Small intestine (tissue), 7 donors: ENCODE measurements at regions not wholly inside any gene's neighbourhood (a gene's known extent, or its start where the extent isn't known, plus 50 kb on each side); places are given as distances from the start of the nearest gene placed in this dataset.
A peak's percentile ranks its signal among the peaks of the same experiment; 100 is the strongest.
"Not testable (repeated sequence)": the region's sequence is repeated elsewhere in the genome, so short reads cannot be mapped to it uniquely, and the experiment has no call there.

Experiments
- DNase-seq, 2 donors: peaks; one replicate each; pipeline versions ENCODE4 v3.0.0 to v3.0.0-alpha.2; 2013
- FAIRE-seq: peaks from 2 replicates; lab custom pipeline; 2012; peaks lifted over from hg19 to GRCh38; lab: Jason Lieb, UNC
- H3K27ac ChIP-seq, 3 donors: one replicate each; pipeline ENCODE4 v1.5.1; 2013; ENCODE audit warnings: low read length in 2 of 3, mild to moderate bottlenecking in 2 of 3, control low read depth in 1 of 3, inconsistent platforms in 1 of 3, low read depth in 1 of 3, moderate library complexity in 1 of 3
- H3K27me3 ChIP-seq, 3 donors: one replicate each; pipeline ENCODE4 v1.6.1; 2013; ENCODE audit warnings: low read length in 3 of 3, inconsistent platforms in 1 of 3; ENCODE audit not compliant: control insufficient read depth in 3 of 3, insufficient read depth in 3 of 3
- H3K36me3 ChIP-seq, 3 donors: one replicate each; pipeline ENCODE4 v1.6.1; 2013; ENCODE audit warnings: low read length in 3 of 3, inconsistent platforms in 1 of 3, low read depth in 1 of 3, mild to moderate bottlenecking in 1 of 3, moderate library complexity in 1 of 3; ENCODE audit not compliant: control insufficient read depth in 3 of 3, insufficient read depth in 2 of 3
- H3K4me1 ChIP-seq, 3 donors: one replicate each; pipeline ENCODE4 v1.6.1; 2013; ENCODE audit warnings: low read length in 2 of 3, inconsistent platforms in 1 of 3, low read depth in 1 of 3, mild to moderate bottlenecking in 1 of 3, moderate library complexity in 1 of 3; ENCODE audit not compliant: control insufficient read depth in 3 of 3, insufficient read depth in 2 of 3
- H3K4me3 ChIP-seq, 3 donors: one replicate each; pipeline ENCODE4 v1.5.1; 2013; ENCODE audit warnings: low read length in 3 of 3, control low read depth in 1 of 3, inconsistent platforms in 1 of 3, low read depth in 1 of 3, mild to moderate bottlenecking in 1 of 3, moderate library complexity in 1 of 3
- H3K9me3 ChIP-seq, 2 donors: one replicate each; pipeline ENCODE4 v1.6.1; 2013; ENCODE audit warnings: low read depth in 1 of 2, low read length in 1 of 2; ENCODE audit not compliant: control insufficient read depth in 2 of 2, insufficient read depth in 1 of 2
- WGBS, 3 donors: extraction: QIAGEN DNeasy Blood & Tissue Kit; methylation state at CpG; one replicate each; pipeline ENCODE4 v1.1.7; 2013; 5-methylcytosine and 5-hydroxymethylcytosine counted together
- donor health status: healthy with polysubstance abuse.
- donor health status: control.
- donor health status: control.
- donor health status: Bipolar disorder and iron deficiency.
- donor health status: healthy.

DNA sequence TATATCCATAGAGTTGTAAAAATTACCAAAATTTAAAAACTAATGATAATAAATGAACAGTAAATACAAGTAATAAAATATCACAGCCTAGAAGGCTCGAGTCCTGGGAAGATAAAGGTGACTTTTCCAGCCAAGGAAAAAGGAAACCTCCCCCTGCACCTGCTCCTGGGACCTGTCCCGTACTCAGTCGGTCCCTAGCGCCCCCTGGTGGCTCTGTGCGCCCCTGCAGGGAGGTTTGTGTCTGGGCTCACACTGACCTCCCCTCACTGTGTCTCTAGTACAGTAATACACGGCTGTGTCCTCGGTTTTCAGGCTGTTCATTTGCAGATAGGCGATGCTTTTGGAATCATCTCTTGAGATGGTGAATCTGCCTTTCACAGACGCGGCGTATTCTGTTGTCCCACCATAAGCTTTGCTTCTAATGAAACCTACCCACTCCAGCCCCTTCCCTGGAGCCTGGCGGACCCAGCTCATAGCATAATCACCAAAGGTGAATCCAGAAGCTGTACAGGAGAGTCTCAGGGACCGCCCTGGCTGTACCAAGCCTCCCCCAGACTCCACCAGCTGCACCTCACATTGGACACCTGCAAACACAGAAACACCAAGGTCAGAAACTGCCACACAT, 1030.4 kb downstream of the TMEM121 start:
- Histone ChIP-seq H3K27me3 (no peaks in the 10 kb centered on the region), H3K9me3 (peaks cover 0 to 10% of the 10 kb centered on the region in 2 donors), H3K4me3 (no peak overlapping the region), H3K4me1 (no peaks in the 10 kb centered on the region), H3K27ac (no peak overlapping the region), H3K36me3 (no peaks in the 10 kb centered on the region)
- FAIRE-seq = no peak
- 34 to 36% (median 35%) methylated on average over 13 of the region's 13 CpGs for WGBS, 3 donors
- DNase-seq = peak in 1 of 2 donors; percentile 65

- DNase-seq (no peak), FAIRE-seq (no peak)
- Histone ChIP-seq H3K27me3 (peaks cover 0 to 2% (median 0%) of the 10 kb centered on the region in 3 donors), H3K27ac (no peak overlapping the region), H3K9me3 (peaks cover 0 to 25% of the 10 kb centered on the region in 2 donors), H3K4me3 (no peak overlapping the region), H3K4me1 (no peaks in the 10 kb centered on the region), H3K36me3 (no peaks in the 10 kb centered on the region)
- WGBS, 3 donors = 34 to 45% (median 39%) methylated on average over 6 of the region's 6 CpGs
Observed at GRCh38 chr14:106562451-106562850, 1036.1 kb downstream of the TMEM121 start.

DNA sequence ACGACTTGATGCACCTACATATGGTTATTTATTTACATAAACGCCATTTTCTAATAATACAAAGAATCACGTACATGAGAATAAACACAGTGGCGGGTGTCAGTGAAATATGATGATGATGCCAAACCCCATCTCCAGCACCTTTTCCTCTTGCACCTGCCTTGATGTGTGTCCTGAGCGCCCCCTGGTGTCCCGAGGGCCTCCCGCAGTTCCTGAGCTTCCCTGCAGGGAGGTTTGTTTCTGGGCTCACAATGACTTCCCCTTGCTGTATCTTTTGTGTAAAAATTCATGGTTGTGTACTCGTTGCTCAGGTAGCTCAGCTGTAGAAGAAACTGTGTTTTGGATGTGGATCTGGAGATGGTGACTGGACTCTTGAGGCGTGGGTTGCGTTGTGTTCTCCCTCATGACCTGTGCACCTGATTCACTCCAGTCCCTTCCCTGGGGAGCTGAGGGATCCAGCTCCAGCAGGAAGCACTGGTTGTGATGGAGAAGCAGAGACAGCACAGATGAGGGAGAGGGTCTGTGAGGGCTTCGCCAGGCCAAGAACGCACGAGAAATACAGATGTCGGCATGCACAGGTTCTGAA, 1037.8 kb downstream of the TMEM121 start:
- Histone ChIP-seq H3K36me3 (no peaks in the 10 kb centered on the region), H3K9me3 (peaks cover 0 to 28% of the 10 kb centered on the region in 2 donors), H3K4me1 (no peaks in the 10 kb centered on the region), H3K27ac (no peak overlapping the region), H3K4me3 (no peak overlapping the region), H3K27me3 (peaks cover 0 to 2% (median 0%) of the 10 kb centered on the region in 3 donors)
- DNase-seq = peak in 1 of 2 donors; percentile 54
- 38 to 53% (median 44%) methylated on average over 14 of the region's 14 CpGs for WGBS, 3 donors
- no peak for FAIRE-seq

DNA sequence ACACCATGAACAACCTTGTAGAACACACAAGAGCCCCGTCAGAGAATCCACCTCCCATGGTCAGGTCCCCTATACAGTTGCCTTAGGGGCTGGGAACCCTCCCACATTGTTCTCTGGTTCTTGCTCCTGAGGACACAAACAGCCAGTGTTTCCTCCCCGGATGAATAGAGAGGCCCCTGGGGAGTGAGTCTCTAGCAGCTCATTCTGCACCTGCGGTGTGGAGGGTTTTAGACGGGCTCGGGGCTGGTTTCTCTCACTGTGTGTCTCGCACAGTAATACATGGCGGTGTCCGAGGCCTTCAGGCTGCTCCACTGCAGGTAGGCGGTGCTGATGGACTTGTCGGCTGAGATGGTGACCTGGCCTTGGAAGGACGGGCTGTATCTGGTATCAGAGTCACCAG, 1052.1 kb downstream of the TMEM121 start:
- H3K36me3 ChIP-seq = no peaks in the 10 kb centered on the region
- 69 to 80% (median 80%) methylated on average over 11 of the region's 11 CpGs for WGBS, 3 donors
- FAIRE-seq = no peak

DNA sequence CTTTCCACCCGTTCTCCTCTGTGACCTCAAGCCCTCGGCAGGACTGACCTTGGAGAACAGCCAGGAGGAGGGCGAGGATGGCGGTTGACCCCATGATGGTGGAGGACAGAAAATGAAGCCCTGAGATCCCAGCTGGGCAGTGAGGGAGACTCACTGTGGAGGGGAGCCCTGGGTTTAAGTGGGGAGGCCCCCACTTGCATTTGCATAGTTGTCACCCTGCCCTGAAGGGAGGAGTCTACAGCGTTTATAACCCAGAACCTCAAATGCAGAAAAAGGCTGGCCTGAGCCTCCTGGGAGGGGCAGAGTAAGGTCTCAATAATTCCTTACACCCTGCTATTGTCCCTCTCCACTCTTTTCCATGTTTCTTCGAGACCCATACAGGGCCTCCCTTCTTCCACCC, 1052.7 kb downstream of the TMEM121 start:
- Histone ChIP-seq H3K36me3 (no peaks in the 10 kb centered on the region), H3K4me3 (no peak overlapping the region), H3K27ac (no peak overlapping the region), H3K9me3 (peaks cover 0 to 64% of the 10 kb centered on the region in 2 donors), H3K4me1 (no peaks in the 10 kb centered on the region), H3K27me3 (peaks cover 0 to 8% (median 0%) of the 10 kb centered on the region in 3 donors)
- no peak for DNase-seq
- no peak for FAIRE-seq
- WGBS, 3 donors = 50 to 70% (median 63%) methylated on average over 6 of the region's 6 CpGs

More for the DNA sequence above, 1052.1 kb downstream of the TMEM121 start:
- Histone ChIP-seq H3K27ac (no peak overlapping the region), H3K4me3 (no peak overlapping the region), H3K27me3 (peaks cover 0 to 8% (median 0%) of the 10 kb centered on the region in 3 donors), H3K9me3 (peaks cover 0 to 60% of the 10 kb centered on the region in 2 donors), H3K4me1 (no peaks in the 10 kb centered on the region)
- no peak for DNase-seq

- Histone ChIP-seq H3K4me1 (no peaks in the 10 kb centered on the region), H3K9me3 (peaks cover 0 to 41% of the 10 kb centered on the region in 2 donors), H3K36me3 (no peaks in the 10 kb centered on the region), H3K27me3 (no peaks in the 10 kb centered on the region), H3K27ac (no peak overlapping the region), H3K4me3 (no peak overlapping the region)
- WGBS, 3 donors = 61 to 74% (median 71%) methylated on average over 9 of the region's 9 CpGs
- FAIRE-seq (no peak), DNase-seq (no peak)
Observed at GRCh38 chr14:106585692-106586091, 1059.3 kb downstream of the TMEM121 start.

DNA sequence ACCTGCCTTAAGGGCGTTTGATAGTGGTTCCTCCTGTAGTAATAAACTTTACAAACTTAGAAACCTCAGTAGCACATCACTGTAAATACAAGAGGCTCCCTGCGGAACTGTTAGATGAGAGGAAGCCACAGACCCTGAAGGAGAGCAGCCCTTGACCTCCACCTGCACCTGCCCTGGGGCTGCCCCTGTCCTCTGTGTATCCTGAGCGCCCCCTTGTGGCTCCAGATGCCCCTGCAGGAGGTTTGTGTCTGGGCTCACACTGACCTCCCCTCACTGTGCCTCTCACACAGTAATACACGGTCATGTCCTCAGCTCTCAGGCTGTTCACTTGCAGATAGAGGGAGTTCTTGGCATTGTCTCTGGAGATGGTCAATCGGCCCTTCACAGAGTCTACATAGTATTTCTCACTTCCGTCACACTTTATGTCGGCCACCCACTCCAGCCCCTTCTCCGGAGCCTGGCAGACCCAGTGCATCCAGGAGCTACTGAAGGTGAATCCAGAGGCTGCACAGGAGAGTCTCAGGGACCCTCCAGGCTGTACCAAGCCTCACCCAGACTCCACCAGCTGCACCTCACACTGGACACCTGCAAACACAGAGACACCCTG, 1059.8 kb downstream of the TMEM121 start:
- H3K9me3 ChIP-seq = peaks cover 0 to 40% of the 10 kb centered on the region in 2 donors
- H3K4me3 ChIP-seq = no peak overlapping the region
- FAIRE-seq = no peak
- peak in 1 of 2 donors; percentile 35 for DNase-seq
- no peaks in the 10 kb centered on the region for H3K27me3 ChIP-seq
- WGBS, 3 donors = 45 to 56% (median 54%) methylated on average over 8 of the region's 8 CpGs
- no peaks in the 10 kb centered on the region for H3K36me3 ChIP-seq
- H3K27ac ChIP-seq = no peak overlapping the region
- no peaks in the 10 kb centered on the region for H3K4me1 ChIP-seq

GRCh38 chr14:106591539-106591938, 1065.2 kb downstream of the TMEM121 start:
- H3K36me3 ChIP-seq, FAIRE-seq, H3K27me3 ChIP-seq, DNase-seq, H3K27ac ChIP-seq, H3K4me3 ChIP-seq, H3K4me1 ChIP-seq: not testable (repeated sequence)
- 55 to 74% (median 65%) methylated on average over 7 of the region's 7 CpGs for WGBS, 3 donors
- H3K9me3 ChIP-seq = peaks cover 0 to 11% of the 10 kb centered on the region in 2 donors
